ENCODE measurements at regions not wholly inside any gene's neighbourhood (a gene's known extent, or its start where the extent isn't known, plus 50 kb on each side); places are given as distances from the start of the nearest gene placed in this dataset.

DNA sequence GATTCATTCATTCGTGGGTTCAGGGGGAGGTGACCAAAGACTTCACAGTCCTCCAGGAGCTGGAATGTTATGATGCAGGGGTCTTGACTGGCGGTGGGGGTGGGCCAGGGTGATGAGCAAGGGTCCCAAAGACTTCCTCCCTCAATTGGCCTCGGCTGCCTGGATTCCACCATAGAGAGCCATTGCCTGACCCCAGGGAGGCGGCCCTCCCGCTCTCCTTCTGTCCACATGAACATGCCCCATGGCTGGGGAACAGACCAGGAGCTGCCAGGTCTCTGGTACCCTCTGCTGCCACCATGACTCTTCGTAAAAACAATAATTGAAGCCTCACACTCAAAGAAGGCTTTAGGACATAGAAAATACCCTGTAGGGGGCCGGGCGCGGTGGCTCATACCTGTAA is 102.5 kb upstream of the CASZ1 start (continued):
- TF ChIP-seq YY1 (IDR thresholded peaks at IDR 0.05; ENCODE audit: low read depth, low read length) (no peak), KAT2A (conservative IDR thresholded peaks at IDR 0.05; ENCODE audit: control insufficient read depth, low read depth, low read length) (no peak)
- TF ChIP-seq, protein P1, sequence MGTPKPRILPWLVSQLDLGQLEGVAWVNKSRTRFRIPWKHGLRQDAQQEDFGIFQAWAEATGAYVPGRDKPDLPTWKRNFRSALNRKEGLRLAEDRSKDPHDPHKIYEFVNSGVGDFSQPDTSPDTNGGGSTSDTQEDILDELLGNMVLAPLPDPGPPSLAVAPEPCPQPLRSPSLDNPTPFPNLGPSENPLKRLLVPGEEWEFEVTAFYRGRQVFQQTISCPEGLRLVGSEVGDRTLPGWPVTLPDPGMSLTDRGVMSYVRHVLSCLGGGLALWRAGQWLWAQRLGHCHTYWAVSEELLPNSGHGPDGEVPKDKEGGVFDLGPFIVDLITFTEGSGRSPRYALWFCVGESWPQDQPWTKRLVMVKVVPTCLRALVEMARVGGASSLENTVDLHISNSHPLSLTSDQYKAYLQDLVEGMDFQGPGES (IDR thresholded peaks at IDR 0.05), result no peak

DNA sequence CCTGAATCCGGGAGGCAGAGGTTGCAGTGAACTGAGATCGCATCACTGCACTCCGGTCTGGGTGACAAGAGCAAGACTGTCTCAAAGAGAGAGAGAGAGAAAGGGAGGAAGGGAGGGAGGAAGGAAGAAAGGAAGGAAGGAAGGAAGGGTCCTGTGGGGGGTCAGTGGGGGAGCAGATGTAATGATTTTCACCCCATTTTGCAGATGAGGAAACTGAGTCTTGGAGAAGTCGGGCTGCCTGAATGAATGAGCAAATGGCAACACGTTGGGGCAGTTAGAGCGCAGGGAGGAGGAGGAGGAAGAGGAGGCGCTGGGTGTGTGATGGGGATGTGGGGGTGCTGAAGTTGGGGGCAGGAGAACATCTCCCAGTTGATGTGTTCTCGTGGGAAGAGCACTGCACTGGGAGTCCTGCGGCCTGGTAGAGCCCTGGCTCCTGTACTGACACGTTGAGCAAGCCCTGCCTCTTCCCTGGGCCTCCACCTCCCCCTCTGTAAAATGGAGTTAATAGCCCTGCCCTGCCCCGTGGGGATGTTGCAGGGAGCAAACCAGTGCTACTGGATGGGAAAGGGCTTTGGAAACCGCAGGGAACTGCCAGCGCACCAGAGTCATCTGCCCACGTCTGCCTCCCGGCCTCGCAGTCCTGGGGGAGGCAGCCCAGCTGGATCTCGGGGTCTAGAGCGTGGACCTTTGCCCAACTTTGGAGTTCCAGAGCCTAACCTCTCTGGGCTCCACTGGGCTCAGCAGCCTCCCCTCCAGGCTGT is 103.2 kb upstream of the CASZ1 start:
- H4K20me1 ChIP-seq (ENCODE audit: control insufficient read depth, insufficient read depth), result no peaks in the 10 kb centered on the region; the same call in 1 of the 2 replicates
- ChIA-PET SMC1A (ENCODE audit: uncharacterized antibody, unreplicated experiment) (no interaction called here), POLR2A (interaction anchor here (0.5 kb wide), 1 partner anchor 99 kb away, joined by 5 read pairs; no protein-coding TSS in a partner anchor), CTCF (no interaction called here), RAD21 (ENCODE audit: unreplicated experiment) (no interaction called here)
- intact Hi-C loops (cut with micrococcal nuclease; ENCODE audit: unreplicated experiment) (no loop called here), in situ Hi-C loops (cut with MboI) (no loop called here)
- H3K27me3 ChIP-seq (replicated peaks in 1 of 2; ENCODE audit: control insufficient read depth in 2 of 2, insufficient read depth in 2 of 2, low read length in 1 of 2), result peaks cover 0 to 3% of the 10 kb centered on the region in 2 experiments; a peak in 3 of 4 replicates
- no peaks in the 10 kb centered on the region for H3K4me1 ChIP-seq (ENCODE audit: control insufficient read depth, insufficient read depth, low read length)
- ATAC-seq (no peak), DNase-seq (ENCODE audit: low read depth, low spot score) (no peak), FAIRE-seq (no peak)
- WGBS (ENCODE audit: insufficient coverage, insufficient replicate concordance, low lambda C conversion rate, missing lambda C conversion rate), result 40% methylated on average over 18 of the region's 18 CpGs
- H3K9me3 ChIP-seq (replicated peaks; ENCODE audit: control insufficient read depth, insufficient read depth, low read length), result no peaks in the 10 kb centered on the region
- no peak overlapping the region for H2AFZ ChIP-seq (ENCODE audit: control insufficient read depth, low read depth, low read length)
- H3K79me2 ChIP-seq (ENCODE audit: control insufficient read depth, insufficient read depth, low read length), result no peaks in the 10 kb centered on the region
- no peak overlapping the region for H3K9ac ChIP-seq (ENCODE audit: control insufficient read depth, insufficient read depth, low read length)
- no peak overlapping the region for H3K4me3 ChIP-seq
- no peak overlapping the region for H3K27ac ChIP-seq (ENCODE audit: control insufficient read depth, insufficient read depth)
- no TSS peak for BruUV-seq (replicated peaks)
- TF ChIP-seq ETV6 (conservative IDR thresholded peaks at IDR 0.05 in 1 of 2, IDR thresholded peaks at IDR 0.05 in 1 of 2; ENCODE audit: borderline replicate concordance in 1 of 2, low read depth in 1 of 2) (no peak), BACH1 (IDR thresholded peaks at IDR 0.05; ENCODE audit: borderline replicate concordance) (no peak), SIX5 (IDR thresholded peaks at IDR 0.05; ENCODE audit: low read depth, low read length, severe bottlenecking) (no peak), TCF7 (IDR thresholded peaks at IDR 0.05; ENCODE audit: borderline replicate concordance) (no peak)
- H3K4me2 ChIP-seq (ENCODE audit: control insufficient read depth, insufficient read depth), result no peak overlapping the region
- no peaks in the 10 kb centered on the region for H3K36me3 ChIP-seq (ENCODE audit: control insufficient read depth in 2 of 2, insufficient read depth in 2 of 2, low read length in 1 of 2)

All from GM12878 (cell line).